ENCODE measurements at regions not wholly inside any gene's neighbourhood (a gene's known extent, or its start where the extent isn't known, plus 50 kb on each side); places are given as distances from the start of the nearest gene placed in this dataset.
A peak's percentile ranks its signal among the peaks of the same experiment; 100 is the strongest.
"Not testable (repeated sequence)": the region's sequence is repeated elsewhere in the genome, so short reads cannot be mapped to it uniquely, and the experiment has no call there.

DNA sequence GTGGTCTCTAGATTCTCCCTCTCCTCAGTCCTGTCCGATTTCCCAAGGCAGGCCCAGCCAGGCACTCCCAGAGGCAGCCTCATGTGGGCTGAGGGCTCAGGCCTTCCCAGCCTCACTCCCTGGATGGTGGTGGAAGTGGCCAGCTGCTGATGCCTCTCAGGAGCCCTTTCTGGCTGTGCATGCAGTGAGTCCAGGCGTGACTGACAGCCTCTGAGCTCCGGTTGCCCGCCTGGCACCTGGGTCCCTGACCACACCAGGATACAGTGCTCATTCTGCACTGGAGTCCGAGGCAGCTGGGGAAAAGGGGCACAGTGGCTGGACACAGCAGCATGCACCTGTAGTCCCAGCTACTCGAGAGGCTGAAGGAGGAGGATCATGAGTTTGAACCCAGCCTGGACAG, 132.6 kb downstream of the CUL2 start:
- DNase-seq (ENCODE audit: low read depth in 6 of 9, low spot score in 9 of 9), result no peak
- no peak overlapping the region for H3K27ac ChIP-seq (ENCODE audit: low read depth in 1 of 2, low read length in 1 of 2)
- WGBS, result 94% methylated on average over 6 of the region's 6 CpGs
- no peaks in the 10 kb centered on the region for H3K36me3 ChIP-seq (ENCODE audit: control insufficient read depth in 2 of 2, insufficient read depth in 2 of 2, low read length in 1 of 2)
- H3K27me3 ChIP-seq (ENCODE audit: control insufficient read depth in 2 of 2, insufficient read depth in 1 of 2, low read length in 1 of 2), result no peaks in the 10 kb centered on the region
- no peaks in the 10 kb centered on the region for H3K9me3 ChIP-seq (ENCODE audit: control insufficient read depth in 2 of 2, insufficient read depth in 1 of 2, low read length in 1 of 2)
- H3K4me3 ChIP-seq (ENCODE audit: low read length in 2 of 2), result no peak overlapping the region
- no peaks in the 10 kb centered on the region for H3K4me1 ChIP-seq (ENCODE audit: control insufficient read depth in 2 of 2, insufficient read depth in 2 of 2, low read length in 2 of 2)

GRCh38 chr10:34956756-34957155, 133.4 kb downstream of the CUL2 start:
- Histone ChIP-seq H3K27me3 (ENCODE audit: control insufficient read depth in 2 of 2, insufficient read depth in 1 of 2, low read length in 1 of 2) (no peaks in the 10 kb centered on the region), H3K4me3 (ENCODE audit: low read length in 2 of 2) (no peak overlapping the region), H3K9me3 (ENCODE audit: control insufficient read depth in 2 of 2, insufficient read depth in 1 of 2, low read length in 1 of 2) (no peaks in the 10 kb centered on the region), H3K36me3 (ENCODE audit: control insufficient read depth in 2 of 2, insufficient read depth in 2 of 2, low read length in 1 of 2) (no peaks in the 10 kb centered on the region), H3K4me1 (ENCODE audit: control insufficient read depth in 2 of 2, insufficient read depth in 2 of 2, low read length in 2 of 2) (no peaks in the 10 kb centered on the region), H3K27ac (ENCODE audit: low read depth in 1 of 2, low read length in 1 of 2) (no peak overlapping the region)
- 97% methylated on average over 3 of the region's 3 CpGs for WGBS
- DNase-seq (ENCODE audit: low read depth in 6 of 9, low spot score in 9 of 9), result no peak

- Histone ChIP-seq H3K27me3 (ENCODE audit: control insufficient read depth in 2 of 2, insufficient read depth in 1 of 2, low read length in 1 of 2) (no peaks in the 10 kb centered on the region), H3K27ac (ENCODE audit: low read depth in 1 of 2, low read length in 1 of 2) (no peak overlapping the region), H3K4me1 (ENCODE audit: control insufficient read depth in 2 of 2, insufficient read depth in 2 of 2, low read length in 2 of 2) (no peaks in the 10 kb centered on the region), H3K4me3 (ENCODE audit: low read length in 2 of 2) (no peak overlapping the region), H3K9me3 (ENCODE audit: control insufficient read depth in 2 of 2, insufficient read depth in 1 of 2, low read length in 1 of 2) (no peaks in the 10 kb centered on the region), H3K36me3 (ENCODE audit: control insufficient read depth in 2 of 2, insufficient read depth in 2 of 2, low read length in 1 of 2) (no peaks in the 10 kb centered on the region)
- 92% methylated on average over 2 of the region's 2 CpGs for WGBS
- DNase-seq (ENCODE audit: low read depth in 6 of 9, low spot score in 9 of 9), result no peak
Measured at GRCh38 chr10:34955391-34955790, 134.8 kb downstream of the CUL2 start.

- WGBS, result 66% methylated on average over 5 of the region's 5 CpGs
- H3K9me3 ChIP-seq (ENCODE audit: control insufficient read depth in 2 of 2, insufficient read depth in 1 of 2, low read length in 1 of 2), result no peaks in the 10 kb centered on the region
- DNase-seq (ENCODE audit: low read depth in 6 of 9, low spot score in 9 of 9), result peak in 1 of 9 donors; percentile 21
- H3K36me3 ChIP-seq (ENCODE audit: control insufficient read depth in 2 of 2, insufficient read depth in 2 of 2, low read length in 1 of 2), result no peaks in the 10 kb centered on the region
- no peaks in the 10 kb centered on the region for H3K27me3 ChIP-seq (ENCODE audit: control insufficient read depth in 2 of 2, insufficient read depth in 1 of 2, low read length in 1 of 2)
- H3K4me3 ChIP-seq (ENCODE audit: low read length in 2 of 2), result no peak overlapping the region
- H3K27ac ChIP-seq (ENCODE audit: low read depth in 1 of 2, low read length in 1 of 2), result no peak overlapping the region
- no peaks in the 10 kb centered on the region for H3K4me1 ChIP-seq (ENCODE audit: control insufficient read depth in 2 of 2, insufficient read depth in 2 of 2, low read length in 2 of 2)
Measured at GRCh38 chr10:34954142-34954541, 136.0 kb downstream of the CUL2 start.

- not testable (repeated sequence) for H3K4me3 ChIP-seq (ENCODE audit: low read length in 2 of 2); H3K27ac ChIP-seq (ENCODE audit: low read depth in 1 of 2, low read length in 1 of 2); H3K27me3 ChIP-seq (ENCODE audit: control insufficient read depth in 2 of 2, insufficient read depth in 1 of 2, low read length in 1 of 2); H3K36me3 ChIP-seq (ENCODE audit: control insufficient read depth in 2 of 2, insufficient read depth in 2 of 2, low read length in 1 of 2); H3K4me1 ChIP-seq (ENCODE audit: control insufficient read depth in 2 of 2, insufficient read depth in 2 of 2, low read length in 2 of 2); H3K9me3 ChIP-seq (ENCODE audit: control insufficient read depth in 2 of 2, insufficient read depth in 1 of 2, low read length in 1 of 2); DNase-seq (ENCODE audit: low read depth in 6 of 9, low spot score in 9 of 9)
- WGBS, result 85% methylated on average over 11 of the region's 11 CpGs
Measured at GRCh38 chr10:34951263-34951887, 136.3 kb upstream of the PARD3 start.

GRCh38 chr10:34945951-34946522, 130.9 kb upstream of the PARD3 start:
- not testable (repeated sequence) for H3K4me3 ChIP-seq (ENCODE audit: low read length in 2 of 2); H3K27ac ChIP-seq (ENCODE audit: low read depth in 1 of 2, low read length in 1 of 2); H3K9me3 ChIP-seq (ENCODE audit: control insufficient read depth in 2 of 2, insufficient read depth in 1 of 2, low read length in 1 of 2); H3K27me3 ChIP-seq (ENCODE audit: control insufficient read depth in 2 of 2, insufficient read depth in 1 of 2, low read length in 1 of 2); H3K36me3 ChIP-seq (ENCODE audit: control insufficient read depth in 2 of 2, insufficient read depth in 2 of 2, low read length in 1 of 2); H3K4me1 ChIP-seq (ENCODE audit: control insufficient read depth in 2 of 2, insufficient read depth in 2 of 2, low read length in 2 of 2); DNase-seq (ENCODE audit: low read depth in 6 of 9, low spot score in 9 of 9)
- WGBS, result 98% methylated on average over 9 of the region's 9 CpGs

GRCh38 chr10:34941471-34942357, 126.6 kb upstream of the PARD3 start:
- H3K4me3 ChIP-seq (ENCODE audit: low read length in 2 of 2), result no peak overlapping the region
- no peak for DNase-seq (ENCODE audit: low read depth in 6 of 9, low spot score in 9 of 9)
- WGBS, result 92% methylated on average over 14 of the region's 14 CpGs
- no peaks in the 10 kb centered on the region for H3K27me3 ChIP-seq (ENCODE audit: control insufficient read depth in 2 of 2, insufficient read depth in 1 of 2, low read length in 1 of 2)
- H3K9me3 ChIP-seq (ENCODE audit: control insufficient read depth in 2 of 2, insufficient read depth in 1 of 2, low read length in 1 of 2), result no peaks in the 10 kb centered on the region
- H3K36me3 ChIP-seq (ENCODE audit: control insufficient read depth in 2 of 2, insufficient read depth in 2 of 2, low read length in 1 of 2), result no peaks in the 10 kb centered on the region
- no peak overlapping the region for H3K27ac ChIP-seq (ENCODE audit: low read depth in 1 of 2, low read length in 1 of 2)
- H3K4me1 ChIP-seq (ENCODE audit: control insufficient read depth in 2 of 2, insufficient read depth in 2 of 2, low read length in 2 of 2), result no peaks in the 10 kb centered on the region

DNA sequence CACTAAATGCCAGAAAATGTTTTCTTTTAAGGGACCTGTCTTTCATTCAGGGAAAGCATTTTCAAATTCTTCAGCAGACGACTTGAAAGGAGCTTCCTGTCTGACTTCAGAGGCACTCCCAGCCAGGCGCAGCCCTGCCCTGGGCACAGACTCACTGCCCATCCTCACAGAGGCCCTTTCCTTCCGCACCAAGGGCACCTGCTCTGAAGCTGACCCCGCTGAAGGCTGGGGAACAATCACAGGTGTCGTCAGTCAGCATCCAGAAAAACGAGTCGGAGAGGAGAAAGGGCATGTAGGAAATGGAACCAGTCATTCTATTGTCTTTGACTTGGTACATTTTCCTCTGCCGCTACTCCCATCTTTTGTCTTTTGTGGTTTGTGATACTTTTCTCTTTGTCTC, 125.3 kb upstream of the PARD3 start:
- Histone ChIP-seq H3K27ac (ENCODE audit: low read depth in 1 of 2, low read length in 1 of 2) (no peak overlapping the region), H3K9me3 (ENCODE audit: control insufficient read depth in 2 of 2, insufficient read depth in 1 of 2, low read length in 1 of 2) (no peaks in the 10 kb centered on the region), H3K4me1 (ENCODE audit: control insufficient read depth in 2 of 2, insufficient read depth in 2 of 2, low read length in 2 of 2) (no peaks in the 10 kb centered on the region), H3K4me3 (ENCODE audit: low read length in 2 of 2) (no peak overlapping the region), H3K36me3 (ENCODE audit: control insufficient read depth in 2 of 2, insufficient read depth in 2 of 2, low read length in 1 of 2) (no peaks in the 10 kb centered on the region), H3K27me3 (ENCODE audit: control insufficient read depth in 2 of 2, insufficient read depth in 1 of 2, low read length in 1 of 2) (no peaks in the 10 kb centered on the region)
- no peak for DNase-seq (ENCODE audit: low read depth in 6 of 9, low spot score in 9 of 9)
- WGBS, result 56% methylated on average over 8 of the region's 8 CpGs

GRCh38 chr10:34938399-34938670, 123.2 kb upstream of the PARD3 start:
- Histone ChIP-seq H3K27ac (ENCODE audit: low read depth in 1 of 2, low read length in 1 of 2) (no peak overlapping the region), H3K4me1 (ENCODE audit: control insufficient read depth in 2 of 2, insufficient read depth in 2 of 2, low read length in 2 of 2) (no peaks in the 10 kb centered on the region), H3K9me3 (ENCODE audit: control insufficient read depth in 2 of 2, insufficient read depth in 1 of 2, low read length in 1 of 2) (no peaks in the 10 kb centered on the region), H3K36me3 (ENCODE audit: control insufficient read depth in 2 of 2, insufficient read depth in 2 of 2, low read length in 1 of 2) (no peaks in the 10 kb centered on the region), H3K27me3 (ENCODE audit: control insufficient read depth in 2 of 2, insufficient read depth in 1 of 2, low read length in 1 of 2) (no peaks in the 10 kb centered on the region), H3K4me3 (ENCODE audit: low read length in 2 of 2) (no peak overlapping the region)
- WGBS, result 95% methylated on average over 6 of the region's 6 CpGs
- no peak for DNase-seq (ENCODE audit: low read depth in 6 of 9, low spot score in 9 of 9)
